GM21723 (cell line): ENCODE measurements at regions not wholly inside any gene's neighbourhood (a gene's known extent, or its start where the extent isn't known, plus 50 kb on each side); places are given as distances from the start of the nearest gene placed in this dataset.

Source experiments
- ATAC-seq: cut with Tn5 transposase; IDR thresholded peaks from one replicate; pipeline ENCODE4 v1.9.1; 2021; ENCODE audit warnings: mild to moderate bottlenecking, moderate library complexity; ENCODE audit not compliant: unreplicated experiment

- ATAC-seq = no peak
These were observed 314.0 kb downstream of the PIK3R1 start for GRCh38 chr5:68529581-68529980.

GRCh38 chr5:68531970-68532369 is 316.4 kb downstream of the PIK3R1 start:
- ATAC-seq = no peak

GRCh38 chr5:68533051-68533450 is 317.5 kb downstream of the PIK3R1 start:
- ATAC-seq = no peak

GRCh38 chr5:68533571-68534084 is 318.1 kb downstream of the PIK3R1 start:
- no peak for ATAC-seq

GRCh38 chr5:68534131-68534940 is 318.8 kb downstream of the PIK3R1 start:
- no peak for ATAC-seq

GRCh38 chr5:68534956-68535520 is 319.5 kb downstream of the PIK3R1 start:
- no peak for ATAC-seq

- no peak for ATAC-seq
These were observed 323.4 kb downstream of the PIK3R1 start for GRCh38 chr5:68538814-68539420.

- ATAC-seq = no peak
These were observed 325.4 kb downstream of the PIK3R1 start for GRCh38 chr5:68540798-68541590.

GRCh38 chr5:68542207-68542606 is 326.7 kb downstream of the PIK3R1 start:
- ATAC-seq = no peak

- no peak for ATAC-seq
These were observed 327.7 kb downstream of the PIK3R1 start for GRCh38 chr5:68543212-68543611.

- ATAC-seq = no peak
These were observed 328.6 kb downstream of the PIK3R1 start for GRCh38 chr5:68544091-68544647.

- no peak for ATAC-seq
These were observed 329.3 kb downstream of the PIK3R1 start for GRCh38 chr5:68544648-68545552.

GRCh38 chr5:68545636-68546295 is 330.2 kb downstream of the PIK3R1 start:
- no peak for ATAC-seq

GRCh38 chr5:68547056-68547455 is 331.5 kb downstream of the PIK3R1 start:
- no peak for ATAC-seq

GRCh38 chr5:68547622-68548021 is 332.1 kb downstream of the PIK3R1 start:
- no peak for ATAC-seq

GRCh38 chr5:68548959-68549676 is 333.6 kb downstream of the PIK3R1 start:
- no peak for ATAC-seq

- ATAC-seq = no peak
These were observed 334.5 kb downstream of the PIK3R1 start for GRCh38 chr5:68550015-68550414.

- ATAC-seq = no peak
These were observed 335.9 kb downstream of the PIK3R1 start for GRCh38 chr5:68551436-68551835.
